HCT116 (cell line): ENCODE measurements at regions not wholly inside any gene's neighbourhood (a gene's known extent, or its start where the extent isn't known, plus 50 kb on each side); places are given as distances from the start of the nearest gene placed in this dataset.

Experiments used
- ATAC-seq: fragments of 200-7000 bp; cut with Tn5 transposase; 2 replicates; pipeline ENCODE4 v1.9.1; 2020; ENCODE audit warnings: mild to moderate bottlenecking, moderate library complexity
- BruUV-seq: library from RNA; stranded (reverse); fragments of 400-500 nt; replicated peaks from 2 replicates; lab custom pipeline; 2021; lab: Mats Ljungman, UMichigan
- CTCF ChIA-PET: fragments of 300-600 bp; sonication (Branson Sonifier 250); formaldehyde crosslinking; loops from one replicate; lab custom pipeline; 2021; ENCODE audit warnings: antibody characterized with exemption; lab: Charles Lee
- POLR2A ChIA-PET: fragments of 300-600, 350-600 bp; sonication (Branson Sonifier 250); formaldehyde crosslinking; loops from one replicate; lab custom pipeline; 2021; ENCODE audit warnings: antibody characterized with exemption; lab: Charles Lee
- RAD21 ChIA-PET, 2 experiments: fragments of 300-600 bp; sonication (Branson Sonifier 250); formaldehyde crosslinking; loops; one replicate each; lab custom pipeline; 2023; ENCODE audit warnings: low total read pairs in 2 of 2; ENCODE audit not compliant: uncharacterized antibody in 2 of 2, unreplicated experiment in 2 of 2, low non-redundant PET in 1 of 2; lab: Charles Lee
- DNase-seq: peaks from one replicate; pipeline ENCODE4 v3.0.0-alpha.2; 2010; ENCODE audit warnings: low read depth, low spot score
- H2AFZ ChIP-seq: fragments of 200-600 bp; shearing (Covaris generic), sonication (generic); 2 replicates; pipeline ENCODE4 v1.6.1; 2017; ENCODE audit warnings: low read depth, mixed run types, mixed read lengths, antibody characterized with exemption, low read length; ENCODE audit not compliant: poor library complexity, severe bottlenecking
- H3K27ac ChIP-seq: 2 replicates; pipeline ENCODE4 v1.5.1; 2012; ENCODE audit warnings: low read depth, low read length
- H3K27me3 ChIP-seq: fragments of 200-600 bp; sonication (generic); 2 replicates; pipeline ENCODE4 v1.6.1; 2016; ENCODE audit warnings: mixed run types, low read length, mixed read lengths; ENCODE audit not compliant: insufficient read depth
- H3K36me3 ChIP-seq, 2 experiments: fragments of 200-500 bp in 1 of 2; fragments of 200-600 bp in 1 of 2; sonication (Bioruptor generic) in 1 of 2; sonication (generic) in 1 of 2; 2 replicates each; pipeline versions ENCODE4 v1.5.1 to v1.6.1; 2014 to 2016; ENCODE audit warnings: low read length in 2 of 2, inconsistent platforms in 1 of 2, mixed read lengths in 1 of 2, mixed run types in 1 of 2; ENCODE audit not compliant: insufficient read depth in 2 of 2, control insufficient read depth in 1 of 2
- H3K4me1 ChIP-seq, 2 experiments: fragments of 200-600 bp in 1 of 2; sonication (generic) in 1 of 2; 2 replicates each; pipeline versions ENCODE4 v1.5.1 to v1.6.1; 2012 to 2017; ENCODE audit warnings: low read length in 2 of 2, inconsistent platforms in 1 of 2, mild to moderate bottlenecking in 1 of 2, mixed read lengths in 1 of 2, mixed run types in 1 of 2, moderate library complexity in 1 of 2; ENCODE audit not compliant: insufficient read depth in 2 of 2, control insufficient read depth in 1 of 2
- H3K4me2 ChIP-seq: fragments of 200-600 bp; sonication (generic); 2 replicates; pipeline ENCODE4 v1.6.1; 2017; ENCODE audit warnings: mixed run types, low read length, mixed read lengths
- H3K4me3 ChIP-seq, 2 experiments: fragments of 200-600 bp in 1 of 2; sonication (generic) in 1 of 2; replicated peaks in 1 of 2; 2 replicates each; pipeline ENCODE4 v1.5.1; 2011 to 2016; ENCODE audit warnings: low read length in 2 of 2, control low read depth in 1 of 2, low read depth in 1 of 2, mild to moderate bottlenecking in 1 of 2, mixed read lengths in 1 of 2, mixed run types in 1 of 2
- H3K79me2 ChIP-seq: fragments of 200-600 bp; sonication (generic); 2 replicates; pipeline ENCODE4 v1.6.1; 2017; ENCODE audit warnings: mild to moderate bottlenecking, mixed run types, low read length, moderate library complexity, mixed read lengths; ENCODE audit not compliant: insufficient read depth
- H3K9ac ChIP-seq: fragments of 200-600 bp; sonication (generic); 2 replicates; pipeline ENCODE4 v1.6.1; 2016; ENCODE audit warnings: low read length, mixed read lengths
- H3K9me2 ChIP-seq: fragments of 200-600 bp; sonication (generic), shearing (Covaris generic); 2 replicates; pipeline ENCODE4 v1.6.1; 2017; ENCODE audit warnings: mixed run types, mild to moderate bottlenecking, moderate library complexity; ENCODE audit not compliant: insufficient read depth
- H3K9me3 ChIP-seq, 2 experiments: fragments of 200-500 bp in 1 of 2; fragments of 200-600 bp in 1 of 2; sonication (Bioruptor generic) in 1 of 2; sonication (generic) in 1 of 2; 2 replicates each; pipeline ENCODE4 v1.6.1; 2014 to 2017; ENCODE audit warnings: low read length in 2 of 2, mixed read lengths in 2 of 2, inconsistent platforms in 1 of 2, low read depth in 1 of 2, mild to moderate bottlenecking in 1 of 2, mixed run types in 1 of 2, moderate library complexity in 1 of 2; ENCODE audit not compliant: control insufficient read depth in 1 of 2, insufficient read depth in 1 of 2
- H4K20me1 ChIP-seq: fragments of 200-600 bp; sonication (generic), shearing (Covaris generic); 2 replicates; pipeline ENCODE4 v1.6.1; 2017; ENCODE audit warnings: mixed run types, mild to moderate bottlenecking, moderate library complexity; ENCODE audit not compliant: insufficient read depth
- CBX3 ChIP-seq: IDR thresholded peaks from 2 replicates; pipeline ENCODE4 v1.6.1; 2012; ENCODE audit warnings: low read depth
- EGR1 ChIP-seq: IDR thresholded peaks from 2 replicates; pipeline ENCODE4 v1.6.1; 2012; ENCODE audit warnings: low read depth
- ELF1 ChIP-seq: IDR thresholded peaks from 2 replicates; pipeline ENCODE4 v1.6.1; 2012; ENCODE audit warnings: low read depth, borderline replicate concordance
- EZH2 ChIP-seq: fragments of 200-600 bp; sonication (generic); IDR thresholded peaks from 2 replicates; pipeline ENCODE4 v1.6.1; 2017; ENCODE audit warnings: antibody characterized with exemption, mixed run types
- EZH2phosphoT487 ChIP-seq: fragments of 200-600 bp; IDR thresholded peaks from 2 replicates; pipeline ENCODE4 v1.6.1; 2018; ENCODE audit warnings: antibody characterized with exemption, borderline replicate concordance
- FOSL1 ChIP-seq: IDR thresholded peaks from 2 replicates; pipeline ENCODE4 v1.6.1; 2012; ENCODE audit warnings: low read depth
- JUND ChIP-seq: IDR thresholded peaks from 2 replicates; pipeline ENCODE4 v1.6.1; 2012
- POLR2A ChIP-seq: IDR thresholded peaks from 2 replicates; pipeline ENCODE4 v1.7.0; 2011; ENCODE audit warnings: borderline replicate concordance; ENCODE audit not compliant: insufficient read depth, insufficient read length; ENCODE audit errors: extremely low read depth
- POLR2AphosphoS5 ChIP-seq: IDR thresholded peaks from 2 replicates; pipeline ENCODE4 v1.6.1; 2011; ENCODE audit warnings: mild to moderate bottlenecking, low read depth, low read length, moderate library complexity
- SP1 ChIP-seq: IDR thresholded peaks from 2 replicates; pipeline ENCODE4 v1.6.1; 2012; ENCODE audit warnings: low read depth
- SRF ChIP-seq: IDR thresholded peaks from 2 replicates; pipeline ENCODE4 v1.6.1; 2012; ENCODE audit warnings: low read depth
- TCF7L2 ChIP-seq: IDR thresholded peaks from 2 replicates; pipeline ENCODE4 v1.7.0; 2011; ENCODE audit warnings: borderline replicate concordance, inconsistent platforms; ENCODE audit not compliant: insufficient read depth, insufficient read length; ENCODE audit errors: extremely low read depth
- YY1 ChIP-seq: IDR thresholded peaks from 2 replicates; pipeline ENCODE4 v1.6.1; 2011; ENCODE audit warnings: low read length, low read depth, moderate library complexity, mild to moderate bottlenecking; ENCODE audit not compliant: insufficient replicate concordance; ENCODE audit errors: extremely low read depth
- ZFX ChIP-seq: fragments of 450-650 bp; IDR thresholded peaks from 2 replicates; pipeline ENCODE4 v1.6.1; 2017
- ZNF274 ChIP-seq: fragments of 200-500 bp; sonication (Bioruptor generic); IDR thresholded peaks from 2 replicates; pipeline ENCODE4 v1.6.1; 2014; ENCODE audit warnings: mild to moderate bottlenecking, low read depth, low read length, inconsistent platforms
- intact Hi-C: fragments of 100-400 bp; cut with micrococcal nuclease; formaldehyde crosslinking; loops from 2 replicates; pipeline ENCODE4 v1.10.0; 2022
- TF ChIP-seq, protein P1 (sequence below): IDR thresholded peaks from 2 replicates; pipeline ENCODE4 v1.6.1; 2012
- TF ChIP-seq, protein P2 (sequence below): IDR thresholded peaks from 2 replicates; pipeline ENCODE4 v1.6.1; 2012
- TF ChIP-seq, protein P3 (sequence below): IDR thresholded peaks from 2 replicates; pipeline ENCODE4 v1.6.1; 2011; ENCODE audit warnings: mild to moderate bottlenecking, low read length, moderate library complexity; ENCODE audit not compliant: insufficient replicate concordance; ENCODE audit errors: extremely low read depth
- TF ChIP-seq, protein P4 (sequence below), 3 experiments: fragments of 200-600 bp in 1 of 3; sonication (generic) in 1 of 3; IDR thresholded peaks in 2 of 3; conservative IDR thresholded peaks in 1 of 3; 2 replicates each; pipeline ENCODE4 v1.5.1; 2012 to 2017; ENCODE audit warnings: low read depth in 2 of 3, low read length in 2 of 3, antibody characterized with exemption in 1 of 3, borderline replicate concordance in 1 of 3, control low read depth in 1 of 3, mild to moderate bottlenecking in 1 of 3, mixed read lengths in 1 of 3, mixed run types in 1 of 3, moderate library complexity in 1 of 3; ENCODE audit not compliant: insufficient read depth in 1 of 3

DNA sequence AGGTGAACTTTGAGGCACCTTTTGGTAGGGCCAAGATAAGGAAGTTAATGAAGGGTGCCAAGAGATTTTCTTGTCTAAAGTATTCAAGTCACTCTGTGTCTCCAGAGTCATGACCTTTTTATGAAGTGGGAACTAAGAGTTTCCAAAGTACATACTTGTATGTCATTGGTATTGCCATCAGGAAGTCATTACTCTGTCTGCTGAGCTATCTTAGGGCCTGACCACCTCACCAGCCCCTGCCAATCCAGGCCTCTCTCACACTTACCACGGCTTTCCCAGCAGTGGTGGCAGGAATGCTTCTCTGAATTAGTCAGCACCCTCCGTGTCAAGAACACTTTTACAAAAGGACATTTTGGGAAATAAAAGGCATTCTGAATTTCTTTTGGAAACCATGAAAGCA, 192.8 kb upstream of the MTNR1B start:
- H2AFZ ChIP-seq = no peak overlapping the region

More for the DNA sequence above, 192.8 kb upstream of the MTNR1B start:
- no peak for DNase-seq
- BruUV-seq = no TSS peak
- Histone ChIP-seq H3K36me3 (no peaks in the 10 kb centered on the region), H3K27me3 (no peaks in the 10 kb centered on the region), H3K79me2 (no peaks in the 10 kb centered on the region), H3K9me3 (no peaks in the 10 kb centered on the region), H3K4me2 (no peak overlapping the region), H3K4me3 (no peak overlapping the region), H3K4me1 (no peaks in the 10 kb centered on the region), H3K27ac (no peak overlapping the region), H4K20me1 (no peaks in the 10 kb centered on the region), H3K9me2 (no peaks in the 10 kb centered on the region), H3K9ac (no peak overlapping the region)
- TF ChIP-seq, protein P1, sequence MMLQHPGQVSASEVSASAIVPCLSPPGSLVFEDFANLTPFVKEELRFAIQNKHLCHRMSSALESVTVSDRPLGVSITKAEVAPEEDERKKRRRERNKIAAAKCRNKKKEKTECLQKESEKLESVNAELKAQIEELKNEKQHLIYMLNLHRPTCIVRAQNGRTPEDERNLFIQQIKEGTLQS = no peak
- TF ChIP-seq TCF7L2 (no peak), JUND (no peak), FOSL1 (no peak), ZNF274 (no peak), ELF1 (no peak), EZH2phosphoT487 (no peak), EZH2 (no peak), CBX3 (no peak), POLR2AphosphoS5 (no peak), YY1 (no peak), SRF (no peak), ZFX (no peak), EGR1 (no peak), SP1 (no peak), POLR2A (no peak)
- TF ChIP-seq, protein P2, sequence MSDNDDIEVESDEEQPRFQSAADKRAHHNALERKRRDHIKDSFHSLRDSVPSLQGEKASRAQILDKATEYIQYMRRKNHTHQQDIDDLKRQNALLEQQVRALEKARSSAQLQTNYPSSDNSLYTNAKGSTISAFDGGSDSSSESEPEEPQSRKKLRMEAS = no peak
- TF ChIP-seq, protein P3, sequence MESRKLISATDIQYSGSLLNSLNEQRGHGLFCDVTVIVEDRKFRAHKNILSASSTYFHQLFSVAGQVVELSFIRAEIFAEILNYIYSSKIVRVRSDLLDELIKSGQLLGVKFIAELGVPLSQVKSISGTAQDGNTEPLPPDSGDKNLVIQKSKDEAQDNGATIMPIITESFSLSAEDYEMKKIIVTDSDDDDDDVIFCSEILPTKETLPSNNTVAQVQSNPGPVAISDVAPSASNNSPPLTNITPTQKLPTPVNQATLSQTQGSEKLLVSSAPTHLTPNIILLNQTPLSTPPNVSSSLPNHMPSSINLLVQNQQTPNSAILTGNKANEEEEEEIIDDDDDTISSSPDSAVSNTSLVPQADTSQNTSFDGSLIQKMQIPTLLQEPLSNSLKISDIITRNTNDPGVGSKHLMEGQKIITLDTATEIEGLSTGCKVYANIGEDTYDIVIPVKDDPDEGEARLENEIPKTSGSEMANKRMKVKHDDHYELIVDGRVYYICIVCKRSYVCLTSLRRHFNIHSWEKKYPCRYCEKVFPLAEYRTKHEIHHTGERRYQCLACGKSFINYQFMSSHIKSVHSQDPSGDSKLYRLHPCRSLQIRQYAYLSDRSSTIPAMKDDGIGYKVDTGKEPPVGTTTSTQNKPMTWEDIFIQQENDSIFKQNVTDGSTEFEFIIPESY = no peak
- TF ChIP-seq, protein P4, sequence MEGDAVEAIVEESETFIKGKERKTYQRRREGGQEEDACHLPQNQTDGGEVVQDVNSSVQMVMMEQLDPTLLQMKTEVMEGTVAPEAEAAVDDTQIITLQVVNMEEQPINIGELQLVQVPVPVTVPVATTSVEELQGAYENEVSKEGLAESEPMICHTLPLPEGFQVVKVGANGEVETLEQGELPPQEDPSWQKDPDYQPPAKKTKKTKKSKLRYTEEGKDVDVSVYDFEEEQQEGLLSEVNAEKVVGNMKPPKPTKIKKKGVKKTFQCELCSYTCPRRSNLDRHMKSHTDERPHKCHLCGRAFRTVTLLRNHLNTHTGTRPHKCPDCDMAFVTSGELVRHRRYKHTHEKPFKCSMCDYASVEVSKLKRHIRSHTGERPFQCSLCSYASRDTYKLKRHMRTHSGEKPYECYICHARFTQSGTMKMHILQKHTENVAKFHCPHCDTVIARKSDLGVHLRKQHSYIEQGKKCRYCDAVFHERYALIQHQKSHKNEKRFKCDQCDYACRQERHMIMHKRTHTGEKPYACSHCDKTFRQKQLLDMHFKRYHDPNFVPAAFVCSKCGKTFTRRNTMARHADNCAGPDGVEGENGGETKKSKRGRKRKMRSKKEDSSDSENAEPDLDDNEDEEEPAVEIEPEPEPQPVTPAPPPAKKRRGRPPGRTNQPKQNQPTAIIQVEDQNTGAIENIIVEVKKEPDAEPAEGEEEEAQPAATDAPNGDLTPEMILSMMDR (IDR thresholded peaks at IDR 0.05 in 2 of 3, conservative IDR thresholded peaks at IDR 0.05 in 1 of 3; ENCODE audit: borderline replicate concordance in 1 of 3, insufficient read depth in 1 of 3, low read depth in 2 of 3, low read length in 2 of 3) = no peak
- ChIA-PET POLR2A (no interaction called here), CTCF (no interaction called here), RAD21 (no interaction called here)
- intact Hi-C loops = no loop called here
- ATAC-seq = no peak
